ENCODE measurements at regions not wholly inside any gene's neighbourhood (a gene's known extent, or its start where the extent isn't known, plus 50 kb on each side); places are given as distances from the start of the nearest gene placed in this dataset.

GRCh38 chr9:126017758-126018157 lies 270.6 kb downstream of the PBX3 start:
- Histone ChIP-seq H3K36me3 (ENCODE audit: control insufficient read depth in 2 of 2, insufficient read depth in 2 of 2, low read length in 1 of 2) (no peaks in the 10 kb centered on the region), H3K4me3 (ENCODE audit: low read length in 2 of 2) (no peak overlapping the region), H3K27ac (ENCODE audit: low read depth in 1 of 2, low read length in 1 of 2) (no peak overlapping the region), H3K4me1 (ENCODE audit: control insufficient read depth in 2 of 2, insufficient read depth in 2 of 2, low read length in 2 of 2) (no peaks in the 10 kb centered on the region), H3K27me3 (ENCODE audit: control insufficient read depth in 2 of 2, insufficient read depth in 1 of 2, low read length in 1 of 2) (no peaks in the 10 kb centered on the region), H3K9me3 (ENCODE audit: control insufficient read depth in 2 of 2, insufficient read depth in 1 of 2, low read length in 1 of 2) (no peaks in the 10 kb centered on the region)
- no peak for DNase-seq (ENCODE audit: low read depth in 6 of 9, low spot score in 9 of 9)
- WGBS, result 99% methylated on average over 4 of the region's 4 CpGs

GRCh38 chr9:126020836-126021235 lies 273.7 kb downstream of the PBX3 start:
- H3K27me3 ChIP-seq (ENCODE audit: control insufficient read depth in 2 of 2, insufficient read depth in 1 of 2, low read length in 1 of 2), result no peaks in the 10 kb centered on the region
- no peak for DNase-seq (ENCODE audit: low read depth in 6 of 9, low spot score in 9 of 9)
- WGBS, result 97% methylated on average over 15 of the region's 15 CpGs
- no peak overlapping the region for H3K4me3 ChIP-seq (ENCODE audit: low read length in 2 of 2)
- no peaks in the 10 kb centered on the region for H3K4me1 ChIP-seq (ENCODE audit: control insufficient read depth in 2 of 2, insufficient read depth in 2 of 2, low read length in 2 of 2)
- no peaks in the 10 kb centered on the region for H3K36me3 ChIP-seq (ENCODE audit: control insufficient read depth in 2 of 2, insufficient read depth in 2 of 2, low read length in 1 of 2)
- peaks cover 0 to 11% of the 10 kb centered on the region in 2 donors for H3K9me3 ChIP-seq (ENCODE audit: control insufficient read depth in 2 of 2, insufficient read depth in 1 of 2, low read length in 1 of 2)
- H3K27ac ChIP-seq (ENCODE audit: low read depth in 1 of 2, low read length in 1 of 2), result no peak overlapping the region

- DNase-seq (ENCODE audit: low read depth in 6 of 9, low spot score in 9 of 9), result no peak
- WGBS, result 98% methylated on average over 15 of the region's 15 CpGs
- Histone ChIP-seq H3K4me1 (ENCODE audit: control insufficient read depth in 2 of 2, insufficient read depth in 2 of 2, low read length in 2 of 2) (no peaks in the 10 kb centered on the region), H3K27me3 (ENCODE audit: control insufficient read depth in 2 of 2, insufficient read depth in 1 of 2, low read length in 1 of 2) (no peaks in the 10 kb centered on the region), H3K9me3 (ENCODE audit: control insufficient read depth in 2 of 2, insufficient read depth in 1 of 2, low read length in 1 of 2) (peaks cover 0 to 11% of the 10 kb centered on the region in 2 donors), H3K27ac (ENCODE audit: low read depth in 1 of 2, low read length in 1 of 2) (no peak overlapping the region), H3K4me3 (ENCODE audit: low read length in 2 of 2) (no peak overlapping the region), H3K36me3 (ENCODE audit: control insufficient read depth in 2 of 2, insufficient read depth in 2 of 2, low read length in 1 of 2) (no peaks in the 10 kb centered on the region)
Measured at GRCh38 chr9:126023962-126024361, 276.8 kb downstream of the PBX3 start.

- H3K36me3 ChIP-seq (ENCODE audit: control insufficient read depth in 2 of 2, insufficient read depth in 2 of 2, low read length in 1 of 2), result no peaks in the 10 kb centered on the region
- H3K4me1 ChIP-seq (ENCODE audit: control insufficient read depth in 2 of 2, insufficient read depth in 2 of 2, low read length in 2 of 2), result no peaks in the 10 kb centered on the region
- DNase-seq (ENCODE audit: low read depth in 6 of 9, low spot score in 9 of 9), result no peak
- H3K27ac ChIP-seq (ENCODE audit: low read depth in 1 of 2, low read length in 1 of 2), result no peak overlapping the region
- H3K27me3 ChIP-seq (ENCODE audit: control insufficient read depth in 2 of 2, insufficient read depth in 1 of 2, low read length in 1 of 2), result no peaks in the 10 kb centered on the region
- H3K4me3 ChIP-seq (ENCODE audit: low read length in 2 of 2), result no peak overlapping the region
- WGBS, result 91% methylated on average over 13 of the region's 13 CpGs
- peaks cover 0 to 11% of the 10 kb centered on the region in 2 donors for H3K9me3 ChIP-seq (ENCODE audit: control insufficient read depth in 2 of 2, insufficient read depth in 1 of 2, low read length in 1 of 2)
Measured at GRCh38 chr9:126024581-126025230, 277.5 kb downstream of the PBX3 start.

GRCh38 chr9:126025991-126026390 lies 278.8 kb downstream of the PBX3 start:
- no peak for DNase-seq (ENCODE audit: low read depth in 6 of 9, low spot score in 9 of 9)

GRCh38 chr9:126027566-126027965 lies 280.4 kb downstream of the PBX3 start:
- Histone ChIP-seq H3K4me1 (ENCODE audit: control insufficient read depth in 2 of 2, insufficient read depth in 2 of 2, low read length in 2 of 2) (no peaks in the 10 kb centered on the region), H3K4me3 (ENCODE audit: low read length in 2 of 2) (no peak overlapping the region), H3K36me3 (ENCODE audit: control insufficient read depth in 2 of 2, insufficient read depth in 2 of 2, low read length in 1 of 2) (no peaks in the 10 kb centered on the region), H3K27ac (ENCODE audit: low read depth in 1 of 2, low read length in 1 of 2) (no peak overlapping the region), H3K9me3 (ENCODE audit: control insufficient read depth in 2 of 2, insufficient read depth in 1 of 2, low read length in 1 of 2) (peaks cover 0 to 11% of the 10 kb centered on the region in 2 donors), H3K27me3 (ENCODE audit: control insufficient read depth in 2 of 2, insufficient read depth in 1 of 2, low read length in 1 of 2) (peaks cover 0 to 2% of the 10 kb centered on the region in 2 donors)
- WGBS, result 70% methylated on average over 5 of the region's 5 CpGs
- DNase-seq (ENCODE audit: low read depth in 6 of 9, low spot score in 9 of 9), result no peak

More at GRCh38 chr9:126025991-126026390, 278.8 kb downstream of the PBX3 start:
- Histone ChIP-seq H3K36me3 (ENCODE audit: control insufficient read depth in 2 of 2, insufficient read depth in 2 of 2, low read length in 1 of 2) (no peaks in the 10 kb centered on the region), H3K9me3 (ENCODE audit: control insufficient read depth in 2 of 2, insufficient read depth in 1 of 2, low read length in 1 of 2) (peaks cover 0 to 11% of the 10 kb centered on the region in 2 donors), H3K27ac (ENCODE audit: low read depth in 1 of 2, low read length in 1 of 2) (no peak overlapping the region), H3K4me3 (ENCODE audit: low read length in 2 of 2) (no peak overlapping the region), H3K4me1 (ENCODE audit: control insufficient read depth in 2 of 2, insufficient read depth in 2 of 2, low read length in 2 of 2) (no peaks in the 10 kb centered on the region), H3K27me3 (ENCODE audit: control insufficient read depth in 2 of 2, insufficient read depth in 1 of 2, low read length in 1 of 2) (peaks cover 0 to 2% of the 10 kb centered on the region in 2 donors)
- WGBS, result 86% methylated on average over 5 of the region's 5 CpGs

DNA sequence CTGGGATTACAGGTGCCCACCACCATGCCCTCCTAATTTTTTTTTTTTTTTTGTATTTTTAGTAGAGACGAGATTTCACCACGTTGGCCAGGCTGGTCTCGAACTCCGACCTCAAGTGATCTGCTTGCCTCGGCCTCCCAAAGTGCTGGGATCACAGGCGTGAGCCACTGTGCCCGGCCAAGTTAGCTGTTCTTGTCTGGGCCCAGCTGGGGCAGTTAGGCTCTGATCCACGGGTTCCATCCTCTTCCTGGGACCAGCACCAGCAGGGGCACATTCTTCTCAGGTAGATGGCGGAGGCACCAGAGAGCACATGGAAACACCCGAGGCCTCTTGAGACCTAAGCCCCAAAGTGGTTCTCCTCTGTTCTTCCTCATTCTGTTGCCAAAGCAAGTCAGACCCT lies 281.6 kb downstream of the PBX3 start:
- Histone ChIP-seq H3K36me3 (ENCODE audit: control insufficient read depth in 2 of 2, insufficient read depth in 2 of 2, low read length in 1 of 2) (no peaks in the 10 kb centered on the region), H3K9me3 (ENCODE audit: control insufficient read depth in 2 of 2, insufficient read depth in 1 of 2, low read length in 1 of 2) (peaks cover 0 to 8% of the 10 kb centered on the region in 2 donors), H3K27ac (ENCODE audit: low read depth in 1 of 2, low read length in 1 of 2) (no peak overlapping the region), H3K27me3 (ENCODE audit: control insufficient read depth in 2 of 2, insufficient read depth in 1 of 2, low read length in 1 of 2) (peaks cover 0 to 5% of the 10 kb centered on the region in 2 donors), H3K4me1 (ENCODE audit: control insufficient read depth in 2 of 2, insufficient read depth in 2 of 2, low read length in 2 of 2) (no peaks in the 10 kb centered on the region), H3K4me3 (ENCODE audit: low read length in 2 of 2) (no peak overlapping the region)
- no peak for DNase-seq (ENCODE audit: low read depth in 6 of 9, low spot score in 9 of 9)
- 96% methylated on average over 10 of the region's 10 CpGs for WGBS

GRCh38 chr9:126030716-126031115 lies 283.5 kb downstream of the PBX3 start:
- no peaks in the 10 kb centered on the region for H3K4me1 ChIP-seq (ENCODE audit: control insufficient read depth in 2 of 2, insufficient read depth in 2 of 2, low read length in 2 of 2)
- H3K36me3 ChIP-seq (ENCODE audit: control insufficient read depth in 2 of 2, insufficient read depth in 2 of 2, low read length in 1 of 2), result no peaks in the 10 kb centered on the region
- H3K27me3 ChIP-seq (ENCODE audit: control insufficient read depth in 2 of 2, insufficient read depth in 1 of 2, low read length in 1 of 2), result peaks cover 0 to 11% of the 10 kb centered on the region in 2 donors
- no peak overlapping the region for H3K4me3 ChIP-seq (ENCODE audit: low read length in 2 of 2)
- 81% methylated on average over 7 of the region's 7 CpGs for WGBS
- no peaks in the 10 kb centered on the region for H3K9me3 ChIP-seq (ENCODE audit: control insufficient read depth in 2 of 2, insufficient read depth in 1 of 2, low read length in 1 of 2)
- DNase-seq (ENCODE audit: low read depth in 6 of 9, low spot score in 9 of 9), result no peak
- H3K27ac ChIP-seq (ENCODE audit: low read depth in 1 of 2, low read length in 1 of 2), result no peak overlapping the region

DNA sequence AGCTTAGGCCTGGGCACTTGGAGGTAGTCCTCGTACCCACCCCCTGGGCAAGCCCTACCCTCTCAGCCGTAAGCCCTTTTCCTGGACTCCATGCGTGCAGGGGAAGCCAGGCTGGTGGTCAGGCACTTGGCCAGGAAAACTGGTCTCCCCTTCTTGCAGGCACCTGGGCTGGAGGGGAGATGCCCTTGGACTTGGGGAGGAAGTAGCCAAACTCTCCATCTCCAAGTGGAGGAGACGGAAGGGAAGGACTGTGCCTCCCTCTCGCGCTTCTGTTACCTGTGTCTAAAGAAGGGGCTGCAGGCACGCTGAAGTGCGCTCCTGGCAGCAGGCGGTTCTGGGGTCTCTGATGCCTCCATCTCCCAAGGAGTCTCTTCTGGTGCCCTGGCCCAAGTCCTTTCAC lies 283.9 kb downstream of the PBX3 start:
- Histone ChIP-seq H3K27me3 (ENCODE audit: control insufficient read depth in 2 of 2, insufficient read depth in 1 of 2, low read length in 1 of 2) (peaks cover 0 to 15% of the 10 kb centered on the region in 2 donors), H3K4me1 (ENCODE audit: control insufficient read depth in 2 of 2, insufficient read depth in 2 of 2, low read length in 2 of 2) (no peaks in the 10 kb centered on the region), H3K27ac (ENCODE audit: low read depth in 1 of 2, low read length in 1 of 2) (no peak overlapping the region), H3K9me3 (ENCODE audit: control insufficient read depth in 2 of 2, insufficient read depth in 1 of 2, low read length in 1 of 2) (no peaks in the 10 kb centered on the region), H3K36me3 (ENCODE audit: control insufficient read depth in 2 of 2, insufficient read depth in 2 of 2, low read length in 1 of 2) (no peaks in the 10 kb centered on the region), H3K4me3 (ENCODE audit: low read length in 2 of 2) (no peak overlapping the region)
- DNase-seq (ENCODE audit: low read depth in 6 of 9, low spot score in 9 of 9), result no peak
- 89% methylated on average over 9 of the region's 9 CpGs for WGBS
